ENCODE measurements at regions not wholly inside any gene's neighbourhood (a gene's known extent, or its start where the extent isn't known, plus 50 kb on each side); places are given as distances from the start of the nearest gene placed in this dataset.

DNA sequence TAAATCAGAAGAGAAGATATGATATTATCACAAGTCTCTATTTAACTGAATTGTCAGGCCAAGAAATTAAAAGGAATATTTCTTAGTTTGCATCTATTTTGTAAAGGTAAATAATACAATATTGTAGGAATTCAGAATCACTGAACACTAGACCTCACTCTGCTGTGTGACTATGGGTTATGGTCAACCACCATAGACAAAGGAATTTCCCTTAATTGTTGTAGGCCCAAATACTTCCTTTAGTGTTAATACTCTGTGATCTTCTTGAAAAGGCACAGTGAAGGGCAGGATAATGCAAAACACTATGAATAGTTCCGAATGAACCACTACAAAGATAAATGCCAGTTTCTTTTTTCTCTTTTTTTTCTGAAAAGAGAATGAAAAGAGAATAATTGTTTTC lies 162.3 kb downstream of the TUSC7 start:
- Histone ChIP-seq H3K27me3 (ENCODE audit: control insufficient read depth, insufficient read depth, low read length) (no peaks in the 10 kb centered on the region), H2AFZ (no peak overlapping the region), H3K4me1 (no peaks in the 10 kb centered on the region), H3K79me2 (no peaks in the 10 kb centered on the region), H3K9ac (no peak overlapping the region), H3K27ac (no peak overlapping the region), H3K36me3 (ENCODE audit: control insufficient read depth, insufficient read depth, low read length) (no peaks in the 10 kb centered on the region), H3K9me3 (ENCODE audit: control insufficient read depth, low read length) (no peaks in the 10 kb centered on the region), H3K4me3 (ENCODE audit: low read depth, low read length) (no peak overlapping the region), H3K4me2 (ENCODE audit: low read length) (no peak overlapping the region)
- TF ChIP-seq, protein P1, sequence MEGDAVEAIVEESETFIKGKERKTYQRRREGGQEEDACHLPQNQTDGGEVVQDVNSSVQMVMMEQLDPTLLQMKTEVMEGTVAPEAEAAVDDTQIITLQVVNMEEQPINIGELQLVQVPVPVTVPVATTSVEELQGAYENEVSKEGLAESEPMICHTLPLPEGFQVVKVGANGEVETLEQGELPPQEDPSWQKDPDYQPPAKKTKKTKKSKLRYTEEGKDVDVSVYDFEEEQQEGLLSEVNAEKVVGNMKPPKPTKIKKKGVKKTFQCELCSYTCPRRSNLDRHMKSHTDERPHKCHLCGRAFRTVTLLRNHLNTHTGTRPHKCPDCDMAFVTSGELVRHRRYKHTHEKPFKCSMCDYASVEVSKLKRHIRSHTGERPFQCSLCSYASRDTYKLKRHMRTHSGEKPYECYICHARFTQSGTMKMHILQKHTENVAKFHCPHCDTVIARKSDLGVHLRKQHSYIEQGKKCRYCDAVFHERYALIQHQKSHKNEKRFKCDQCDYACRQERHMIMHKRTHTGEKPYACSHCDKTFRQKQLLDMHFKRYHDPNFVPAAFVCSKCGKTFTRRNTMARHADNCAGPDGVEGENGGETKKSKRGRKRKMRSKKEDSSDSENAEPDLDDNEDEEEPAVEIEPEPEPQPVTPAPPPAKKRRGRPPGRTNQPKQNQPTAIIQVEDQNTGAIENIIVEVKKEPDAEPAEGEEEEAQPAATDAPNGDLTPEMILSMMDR (IDR thresholded peaks at IDR 0.05): no peak

- Histone ChIP-seq H3K36me3 (ENCODE audit: control insufficient read depth, insufficient read depth, low read length) (no peaks in the 10 kb centered on the region), H3K9me3 (ENCODE audit: control insufficient read depth, low read length) (no peaks in the 10 kb centered on the region), H3K9ac (no peak overlapping the region), H3K4me1 (no peaks in the 10 kb centered on the region), H3K27me3 (ENCODE audit: control insufficient read depth, insufficient read depth, low read length) (no peaks in the 10 kb centered on the region), H3K4me3 (ENCODE audit: low read depth, low read length) (no peak overlapping the region), H3K27ac (no peak overlapping the region), H3K79me2 (no peaks in the 10 kb centered on the region), H2AFZ (no peak overlapping the region), H3K4me2 (ENCODE audit: low read length) (no peak overlapping the region)
- TF ChIP-seq, protein P1 (IDR thresholded peaks at IDR 0.05): no peak
Observed at GRCh38 chr3:116872688-116873087, 163.1 kb downstream of the TUSC7 start.

GRCh38 chr3:116873142-116873541 lies 163.6 kb downstream of the TUSC7 start:
- H3K9me3 ChIP-seq (ENCODE audit: control insufficient read depth, low read length): no peaks in the 10 kb centered on the region
- H3K36me3 ChIP-seq (ENCODE audit: control insufficient read depth, insufficient read depth, low read length): no peaks in the 10 kb centered on the region
- no peak overlapping the region for H3K9ac ChIP-seq
- no peaks in the 10 kb centered on the region for H3K4me1 ChIP-seq
- no peaks in the 10 kb centered on the region for H3K27me3 ChIP-seq (ENCODE audit: control insufficient read depth, insufficient read depth, low read length)
- no peak overlapping the region for H2AFZ ChIP-seq
- H3K4me2 ChIP-seq (ENCODE audit: low read length): no peak overlapping the region
- TF ChIP-seq, protein P1 (IDR thresholded peaks at IDR 0.05): no peak
- no peak overlapping the region for H3K4me3 ChIP-seq (ENCODE audit: low read depth, low read length)
- no peaks in the 10 kb centered on the region for H3K79me2 ChIP-seq
- H3K27ac ChIP-seq: no peak overlapping the region

- no peaks in the 10 kb centered on the region for H3K27me3 ChIP-seq (ENCODE audit: control insufficient read depth, insufficient read depth, low read length)
- no peak overlapping the region for H3K4me3 ChIP-seq (ENCODE audit: low read depth, low read length)
- no peak overlapping the region for H2AFZ ChIP-seq
- TF ChIP-seq, protein P1 (IDR thresholded peaks at IDR 0.05): no peak
- no peaks in the 10 kb centered on the region for H3K9me3 ChIP-seq (ENCODE audit: control insufficient read depth, low read length)
- H3K36me3 ChIP-seq (ENCODE audit: control insufficient read depth, insufficient read depth, low read length): no peaks in the 10 kb centered on the region
- H3K4me1 ChIP-seq: no peaks in the 10 kb centered on the region
- no peak overlapping the region for H3K9ac ChIP-seq
- H3K4me2 ChIP-seq (ENCODE audit: low read length): no peak overlapping the region
- no peaks in the 10 kb centered on the region for H3K79me2 ChIP-seq
- H3K27ac ChIP-seq: no peak overlapping the region
Observed at GRCh38 chr3:116877968-116878367, 168.4 kb downstream of the TUSC7 start.

DNA sequence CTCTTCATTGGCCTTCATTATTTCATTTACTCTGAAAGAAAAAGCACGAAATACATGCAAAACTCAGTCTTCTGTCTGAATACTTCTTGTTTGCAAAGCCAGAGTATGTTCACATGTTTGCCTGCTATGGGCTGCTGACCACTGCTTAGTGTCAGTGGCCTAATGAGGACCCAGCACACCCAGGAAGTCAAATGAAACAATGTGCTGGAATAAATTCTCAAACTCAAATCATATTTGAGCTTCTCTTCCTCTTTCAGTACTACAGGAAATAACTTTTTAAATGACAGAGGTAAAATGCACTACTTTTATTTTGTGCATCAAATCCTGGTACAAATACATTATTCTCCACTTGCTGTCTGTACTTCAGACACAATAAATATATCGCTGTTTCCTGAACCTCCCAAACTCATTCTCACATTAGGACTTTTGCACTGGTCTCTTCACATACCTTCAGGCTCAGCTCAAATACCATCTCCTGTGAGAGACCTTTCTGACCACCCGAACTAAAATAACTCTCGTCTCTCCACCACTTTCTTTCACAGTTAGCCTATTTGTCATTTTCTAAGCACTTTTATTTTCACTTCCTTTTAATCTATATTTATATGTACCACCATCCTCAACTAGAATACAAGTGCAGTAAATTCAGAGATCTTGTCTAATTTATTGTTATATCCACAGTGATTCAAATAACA lies 176.8 kb downstream of the TUSC7 start:
- TF ChIP-seq, protein P1 (IDR thresholded peaks at IDR 0.05): no peak
- H3K4me2 ChIP-seq (ENCODE audit: low read length): no peak overlapping the region
- no peak overlapping the region for H3K27ac ChIP-seq
- H3K36me3 ChIP-seq (ENCODE audit: control insufficient read depth, insufficient read depth, low read length): no peaks in the 10 kb centered on the region
- no peak overlapping the region for H3K9ac ChIP-seq
- no peaks in the 10 kb centered on the region for H3K9me3 ChIP-seq (ENCODE audit: control insufficient read depth, low read length)
- H3K4me1 ChIP-seq: no peaks in the 10 kb centered on the region
- no peak overlapping the region for H2AFZ ChIP-seq
- H3K79me2 ChIP-seq: no peaks in the 10 kb centered on the region
- H3K4me3 ChIP-seq (ENCODE audit: low read depth, low read length): no peak overlapping the region
- H3K27me3 ChIP-seq (ENCODE audit: control insufficient read depth, insufficient read depth, low read length): no peaks in the 10 kb centered on the region

All from parathyroid adenoma (tissue), 2 donors.